ENCODE measurements at regions not wholly inside any gene's neighbourhood (a gene's known extent, or its start where the extent isn't known, plus 50 kb on each side); places are given as distances from the start of the nearest gene placed in this dataset.
"Not testable (repeated sequence)": the region's sequence is repeated elsewhere in the genome, so short reads cannot be mapped to it uniquely, and the experiment has no call there.

GRCh38 chr18:43847164-43848091, 570.1 kb upstream of the SYT4 start:
- no peaks in the 10 kb centered on the region for H3K27me3 Mint-ChIP-seq (ENCODE audit: unreplicated experiment)
- no peak for DNase-seq
- CTCF ChIA-PET, result no interaction called here
- TF ChIP-seq CTCF (IDR thresholded peaks at IDR 0.05; ENCODE audit: unreplicated experiment), result no peak
- no peaks in the 10 kb centered on the region for H3K9me3 Mint-ChIP-seq (ENCODE audit: low read depth, unreplicated experiment)
- BruUV-seq (replicated peaks), result no TSS peak
- H3K4me1 Mint-ChIP-seq (ENCODE audit: low read depth, unreplicated experiment), result no peaks in the 10 kb centered on the region
- no peaks in the 10 kb centered on the region for H3K36me3 Mint-ChIP-seq (ENCODE audit: insufficient read depth, unreplicated experiment)
- intact Hi-C loops (cut with micrococcal nuclease; ENCODE audit: unreplicated experiment), result no loop called here
- H3K27ac Mint-ChIP-seq (ENCODE audit: unreplicated experiment), result no peak overlapping the region
- H3K4me3 Mint-ChIP-seq (ENCODE audit: low read depth, unreplicated experiment), result no peak overlapping the region

- DNase-seq; H3K9me3 Mint-ChIP-seq (ENCODE audit: low read depth, unreplicated experiment); H3K36me3 Mint-ChIP-seq (ENCODE audit: insufficient read depth, unreplicated experiment); BruUV-seq (replicated peaks); H3K27ac Mint-ChIP-seq (ENCODE audit: unreplicated experiment); intact Hi-C loops (cut with micrococcal nuclease; ENCODE audit: unreplicated experiment); H3K4me1 Mint-ChIP-seq (ENCODE audit: low read depth, unreplicated experiment); CTCF ChIA-PET; H3K4me3 Mint-ChIP-seq (ENCODE audit: low read depth, unreplicated experiment); H3K27me3 Mint-ChIP-seq (ENCODE audit: unreplicated experiment): not testable (repeated sequence)
Measured at GRCh38 chr18:43849831-43850230, 572.5 kb upstream of the SYT4 start.

GRCh38 chr18:43855376-43855775, 578.1 kb upstream of the SYT4 start:
- Mint-ChIP-seq H3K27me3 (ENCODE audit: unreplicated experiment) (no peaks in the 10 kb centered on the region), H3K36me3 (ENCODE audit: insufficient read depth, unreplicated experiment) (no peaks in the 10 kb centered on the region), H3K27ac (ENCODE audit: unreplicated experiment) (no peak overlapping the region), H3K4me1 (ENCODE audit: low read depth, unreplicated experiment) (no peaks in the 10 kb centered on the region), H3K9me3 (ENCODE audit: low read depth, unreplicated experiment) (no peaks in the 10 kb centered on the region), H3K4me3 (ENCODE audit: low read depth, unreplicated experiment) (no peak overlapping the region)
- BruUV-seq (replicated peaks), result no TSS peak
- intact Hi-C loops (cut with micrococcal nuclease; ENCODE audit: unreplicated experiment), result no loop called here
- TF ChIP-seq CTCF (IDR thresholded peaks at IDR 0.05; ENCODE audit: unreplicated experiment), result no peak
- CTCF ChIA-PET, result no interaction called here
- DNase-seq, result no peak

GRCh38 chr18:43863180-43863579, 585.9 kb upstream of the SYT4 start:
- H3K27me3 Mint-ChIP-seq (ENCODE audit: unreplicated experiment), result no peaks in the 10 kb centered on the region
- no peak for DNase-seq
- intact Hi-C loops (cut with micrococcal nuclease; ENCODE audit: unreplicated experiment), result no loop called here
- no peak for TF ChIP-seq CTCF (IDR thresholded peaks at IDR 0.05; ENCODE audit: unreplicated experiment)
- H3K4me1 Mint-ChIP-seq (ENCODE audit: low read depth, unreplicated experiment), result no peaks in the 10 kb centered on the region
- H3K27ac Mint-ChIP-seq (ENCODE audit: unreplicated experiment), result no peak overlapping the region
- no peaks in the 10 kb centered on the region for H3K9me3 Mint-ChIP-seq (ENCODE audit: low read depth, unreplicated experiment)
- BruUV-seq (replicated peaks), result no TSS peak
- CTCF ChIA-PET, result no interaction called here
- H3K4me3 Mint-ChIP-seq (ENCODE audit: low read depth, unreplicated experiment), result no peak overlapping the region
- H3K36me3 Mint-ChIP-seq (ENCODE audit: insufficient read depth, unreplicated experiment), result no peaks in the 10 kb centered on the region

- TF ChIP-seq CTCF (IDR thresholded peaks at IDR 0.05; ENCODE audit: unreplicated experiment), result no peak
- H3K27me3 Mint-ChIP-seq (ENCODE audit: unreplicated experiment), result no peaks in the 10 kb centered on the region
- DNase-seq, result no peak
- H3K36me3 Mint-ChIP-seq (ENCODE audit: insufficient read depth, unreplicated experiment), result no peaks in the 10 kb centered on the region
- H3K9me3 Mint-ChIP-seq (ENCODE audit: low read depth, unreplicated experiment), result no peaks in the 10 kb centered on the region
- BruUV-seq (replicated peaks), result no TSS peak
- no peaks in the 10 kb centered on the region for H3K4me1 Mint-ChIP-seq (ENCODE audit: low read depth, unreplicated experiment)
- no peak overlapping the region for H3K4me3 Mint-ChIP-seq (ENCODE audit: low read depth, unreplicated experiment)
- no peak overlapping the region for H3K27ac Mint-ChIP-seq (ENCODE audit: unreplicated experiment)
- intact Hi-C loops (cut with micrococcal nuclease; ENCODE audit: unreplicated experiment), result no loop called here
- CTCF ChIA-PET, result no interaction called here
Measured at GRCh38 chr18:43866696-43867095, 589.4 kb upstream of the SYT4 start.
